ENCODE measurements at regions not wholly inside any gene's neighbourhood (a gene's known extent, or its start where the extent isn't known, plus 50 kb on each side); places are given as distances from the start of the nearest gene placed in this dataset.

GRCh38 chr3:177961784-177962183, 574.5 kb upstream of the KCNMB2 start:
- Histone ChIP-seq H3K27me3 (ENCODE audit: control insufficient read depth in 1 of 2, insufficient read depth in 2 of 2, low read length in 2 of 2) (no peaks in the 10 kb centered on the region), H3K36me3 (ENCODE audit: insufficient read depth, low read length) (no peaks in the 10 kb centered on the region), H3K4me1 (ENCODE audit: insufficient read depth, low read length) (no peaks in the 10 kb centered on the region), H3K27ac (ENCODE audit: low read depth in 1 of 2, low read length in 2 of 2) (no peak overlapping the region), H3K9me3 (ENCODE audit: control insufficient read depth in 1 of 2, insufficient read depth in 1 of 2, low read length in 2 of 2) (no peaks in the 10 kb centered on the region), H3K4me3 (ENCODE audit: low read length) (no peak overlapping the region)
- ChIA-PET POLR2A (no interaction called here), CTCF (no interaction called here)
- H3K9me3 Mint-ChIP-seq: no peaks in the 10 kb centered on the region
- no peak for ATAC-seq (ENCODE audit: poor library complexity)
- DNase-seq: no peak
- H3K4me3 Mint-ChIP-seq: no peak overlapping the region
- H3K36me3 Mint-ChIP-seq (ENCODE audit: low read depth): no peaks in the 10 kb centered on the region
- peaks cover 5% of the 10 kb centered on the region for H3K4me1 Mint-ChIP-seq (ENCODE audit: low read depth)
- H3K27ac Mint-ChIP-seq: no peak overlapping the region
- TF ChIP-seq CTCF (IDR thresholded peaks at IDR 0.05): no peak
- intact Hi-C loops (cut with DNase I, micrococcal nuclease): no loop called here
- H3K27me3 Mint-ChIP-seq: no peaks in the 10 kb centered on the region

GRCh38 chr3:177966493-177966892, 569.7 kb upstream of the KCNMB2 start:
- Mint-ChIP-seq H3K27me3 (no peaks in the 10 kb centered on the region), H3K9me3 (no peaks in the 10 kb centered on the region), H3K4me1 (ENCODE audit: low read depth) (peaks cover 5% of the 10 kb centered on the region), H3K36me3 (ENCODE audit: low read depth) (no peaks in the 10 kb centered on the region), H3K4me3 (no peak overlapping the region), H3K27ac (no peak overlapping the region)
- Histone ChIP-seq H3K4me1 (ENCODE audit: insufficient read depth, low read length) (no peaks in the 10 kb centered on the region), H3K27me3 (ENCODE audit: control insufficient read depth in 1 of 2, insufficient read depth in 2 of 2, low read length in 2 of 2) (no peaks in the 10 kb centered on the region), H3K36me3 (ENCODE audit: insufficient read depth, low read length) (no peaks in the 10 kb centered on the region), H3K9me3 (ENCODE audit: control insufficient read depth in 1 of 2, insufficient read depth in 1 of 2, low read length in 2 of 2) (no peaks in the 10 kb centered on the region), H3K4me3 (ENCODE audit: low read length) (no peak overlapping the region), H3K27ac (ENCODE audit: low read depth in 1 of 2, low read length in 2 of 2) (no peak overlapping the region)
- DNase-seq (no peak), ATAC-seq (ENCODE audit: poor library complexity) (no peak)
- ChIA-PET POLR2A (no interaction called here), CTCF (no interaction called here)
- no peak for TF ChIP-seq CTCF (IDR thresholded peaks at IDR 0.05)
- intact Hi-C loops (cut with DNase I, micrococcal nuclease): no loop called here

GRCh38 chr3:177968891-177969290, 567.3 kb upstream of the KCNMB2 start:
- no peak for TF ChIP-seq CTCF (IDR thresholded peaks at IDR 0.05)
- Histone ChIP-seq H3K36me3 (ENCODE audit: insufficient read depth, low read length) (no peaks in the 10 kb centered on the region), H3K27me3 (ENCODE audit: control insufficient read depth in 1 of 2, insufficient read depth in 2 of 2, low read length in 2 of 2) (no peaks in the 10 kb centered on the region), H3K9me3 (ENCODE audit: control insufficient read depth in 1 of 2, insufficient read depth in 1 of 2, low read length in 2 of 2) (no peaks in the 10 kb centered on the region), H3K27ac (ENCODE audit: low read depth in 1 of 2, low read length in 2 of 2) (no peak overlapping the region), H3K4me3 (ENCODE audit: low read length) (no peak overlapping the region), H3K4me1 (ENCODE audit: insufficient read depth, low read length) (no peaks in the 10 kb centered on the region)
- ATAC-seq (ENCODE audit: poor library complexity) (no peak), DNase-seq (no peak)
- Mint-ChIP-seq H3K4me3 (no peak overlapping the region), H3K27ac (no peak overlapping the region), H3K9me3 (no peaks in the 10 kb centered on the region), H3K4me1 (ENCODE audit: low read depth) (peaks cover 5% of the 10 kb centered on the region), H3K27me3 (no peaks in the 10 kb centered on the region), H3K36me3 (ENCODE audit: low read depth) (no peaks in the 10 kb centered on the region)
- ChIA-PET POLR2A (no interaction called here), CTCF (no interaction called here)
- intact Hi-C loops (cut with DNase I, micrococcal nuclease): no loop called here
